Right hindlimb (tissue), 1 donor: ENCODE measurements at regions not wholly inside any gene's neighbourhood (a gene's known extent, or its start where the extent isn't known, plus 50 kb on each side); places are given as distances from the start of the nearest gene placed in this dataset.
"Not testable (repeated sequence)": the region's sequence is repeated elsewhere in the genome, so short reads cannot be mapped to it uniquely, and the experiment has no call there.

Experiments used
- DNase-seq: peaks from one replicate; pipeline ENCODE4 v3.0.0-alpha.2; 2018

DNA sequence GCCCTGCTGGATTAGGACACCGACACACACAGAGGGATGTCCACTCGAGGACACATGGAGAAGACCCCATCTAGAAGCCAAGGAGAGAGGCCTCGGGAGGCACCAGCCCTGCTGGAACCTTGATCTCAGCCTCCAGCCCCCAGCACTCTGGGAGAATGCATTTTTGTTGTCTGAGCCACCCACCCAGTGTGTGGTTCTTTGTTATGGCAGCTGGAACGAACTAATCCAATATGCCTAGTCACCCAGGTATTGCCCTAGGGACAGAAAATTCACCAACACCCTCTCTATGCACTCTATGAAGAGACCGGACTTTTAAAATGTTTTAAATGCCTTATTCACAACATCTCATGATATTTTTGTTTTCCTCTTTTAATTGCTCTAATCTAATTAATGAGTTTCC, 117.4 kb downstream of the CRYAA start:
- DNase-seq = no peak

- DNase-seq = no peak
Measured at GRCh38 chr21:43284700-43285099, 115.9 kb downstream of the CRYAA start.

GRCh38 chr21:43284238-43284637, 115.4 kb downstream of the CRYAA start:
- no peak for DNase-seq

DNA sequence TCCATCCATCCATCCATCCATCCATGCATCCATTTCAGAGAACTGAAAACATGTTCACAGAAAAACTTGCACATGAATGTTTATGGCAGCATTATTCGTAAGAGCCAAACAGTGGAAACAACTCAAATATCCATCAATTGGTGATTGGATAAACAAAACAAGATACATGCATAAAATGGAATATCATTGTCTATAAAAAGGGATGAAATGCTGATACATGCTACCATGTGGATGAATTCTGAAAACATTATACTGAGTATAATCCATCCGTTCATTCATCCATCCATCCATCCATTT, 115.1 kb downstream of the CRYAA start:
- not testable (repeated sequence) for DNase-seq

DNA sequence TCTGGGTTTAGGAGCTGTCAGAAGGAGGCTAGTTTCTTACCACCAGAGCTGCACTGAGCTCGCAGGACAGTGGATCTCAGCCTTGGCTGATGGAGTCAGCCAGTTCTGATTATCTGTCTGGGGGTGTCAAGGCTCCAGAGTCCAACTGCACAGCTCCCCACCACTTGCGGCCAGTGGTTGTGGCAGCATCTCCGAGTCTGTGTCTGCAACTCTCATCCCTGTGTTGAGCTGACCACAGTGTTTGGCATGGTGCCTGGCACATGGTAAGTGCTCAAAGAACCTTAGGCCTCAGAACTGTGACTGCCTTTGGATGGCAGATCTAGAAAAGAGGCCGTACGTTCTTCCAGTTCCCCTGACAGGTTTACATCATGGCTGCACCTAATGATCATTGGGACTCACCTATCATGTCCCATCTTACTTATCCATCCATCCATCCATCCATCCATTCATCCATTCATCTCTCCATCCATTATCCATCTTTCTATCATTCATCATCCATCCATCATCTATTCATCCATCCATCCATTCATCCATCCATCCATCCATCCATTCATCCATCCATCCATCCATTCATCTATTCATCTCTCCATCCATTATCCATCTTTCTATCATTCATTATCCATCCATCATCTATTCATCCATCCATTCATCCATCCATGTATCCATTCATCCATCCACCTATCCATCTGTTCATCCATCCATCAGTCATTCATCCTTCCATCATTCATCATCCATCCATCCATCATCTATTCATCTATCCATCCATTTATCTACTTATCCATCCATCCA, 114.5 kb downstream of the CRYAA start:
- DNase-seq = no peak

- DNase-seq = no peak
Measured at GRCh38 chr21:43282358-43283120, 113.7 kb downstream of the CRYAA start.

GRCh38 chr21:43281661-43282357, 113.0 kb downstream of the CRYAA start:
- DNase-seq = no peak

- DNase-seq = no peak
Measured at GRCh38 chr21:43280949-43281633, 112.3 kb downstream of the CRYAA start.

DNA sequence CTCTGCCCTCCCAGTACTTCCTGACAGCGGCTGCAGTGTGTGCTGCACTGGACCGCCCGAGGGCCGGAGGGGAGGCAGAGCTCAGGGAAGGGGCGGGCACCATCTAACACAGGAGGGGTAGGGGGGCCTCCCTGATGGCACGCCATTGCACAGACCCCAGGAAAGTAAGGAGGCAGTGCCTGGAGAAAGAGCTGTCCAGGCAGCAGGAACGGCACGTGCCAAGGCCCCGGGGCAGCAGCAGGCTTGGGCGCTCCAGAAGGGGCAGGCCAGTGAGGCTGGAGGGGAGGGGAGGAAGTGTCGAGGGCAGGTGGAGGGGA, 110.7 kb downstream of the CRYAA start:
- DNase-seq = no peak

GRCh38 chr21:43278766-43279577, 110.2 kb downstream of the CRYAA start:
- DNase-seq = no peak

DNA sequence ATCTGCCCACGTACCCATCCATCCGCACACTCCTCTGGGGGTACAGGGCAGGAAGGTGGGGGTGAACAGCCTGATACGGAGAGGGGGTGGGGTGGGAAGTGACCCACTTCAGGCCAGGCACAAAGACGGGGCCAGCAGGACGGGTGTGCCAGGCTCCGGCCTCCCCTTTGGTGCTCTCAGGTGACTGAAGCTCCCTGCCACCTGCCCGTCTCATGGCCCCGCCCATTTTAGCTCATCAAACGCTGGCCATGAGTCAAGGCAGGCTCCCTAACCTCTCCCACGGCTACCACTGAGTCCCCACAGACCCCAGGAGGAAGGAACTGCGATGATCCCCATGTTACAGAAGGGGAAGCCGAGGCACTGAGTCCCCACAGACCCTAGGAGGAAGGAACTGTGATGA, 109.6 kb downstream of the CRYAA start:
- DNase-seq = no peak

GRCh38 chr21:43277481-43278351, 108.9 kb downstream of the CRYAA start:
- DNase-seq = no peak

DNA sequence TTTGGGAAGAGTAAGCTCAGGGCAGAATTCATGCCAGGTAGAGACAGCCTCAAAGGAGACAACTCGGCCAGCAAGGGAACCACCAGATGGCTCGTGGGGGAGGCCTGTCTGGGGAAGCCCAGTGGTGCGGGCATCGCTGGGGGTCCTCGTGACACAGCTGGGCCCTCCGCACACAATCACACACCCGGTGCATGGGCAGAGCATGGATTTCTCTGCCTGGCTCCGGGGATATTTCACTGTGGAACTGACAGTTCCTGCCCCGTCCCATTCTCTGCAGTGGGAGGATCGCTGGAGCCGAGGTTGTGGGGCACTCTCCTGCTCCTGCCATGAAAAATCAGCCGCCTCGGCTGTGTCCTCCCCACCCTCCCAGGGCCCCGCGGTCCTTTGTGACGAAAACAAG, 108.0 kb downstream of the CRYAA start:
- no peak for DNase-seq

DNA sequence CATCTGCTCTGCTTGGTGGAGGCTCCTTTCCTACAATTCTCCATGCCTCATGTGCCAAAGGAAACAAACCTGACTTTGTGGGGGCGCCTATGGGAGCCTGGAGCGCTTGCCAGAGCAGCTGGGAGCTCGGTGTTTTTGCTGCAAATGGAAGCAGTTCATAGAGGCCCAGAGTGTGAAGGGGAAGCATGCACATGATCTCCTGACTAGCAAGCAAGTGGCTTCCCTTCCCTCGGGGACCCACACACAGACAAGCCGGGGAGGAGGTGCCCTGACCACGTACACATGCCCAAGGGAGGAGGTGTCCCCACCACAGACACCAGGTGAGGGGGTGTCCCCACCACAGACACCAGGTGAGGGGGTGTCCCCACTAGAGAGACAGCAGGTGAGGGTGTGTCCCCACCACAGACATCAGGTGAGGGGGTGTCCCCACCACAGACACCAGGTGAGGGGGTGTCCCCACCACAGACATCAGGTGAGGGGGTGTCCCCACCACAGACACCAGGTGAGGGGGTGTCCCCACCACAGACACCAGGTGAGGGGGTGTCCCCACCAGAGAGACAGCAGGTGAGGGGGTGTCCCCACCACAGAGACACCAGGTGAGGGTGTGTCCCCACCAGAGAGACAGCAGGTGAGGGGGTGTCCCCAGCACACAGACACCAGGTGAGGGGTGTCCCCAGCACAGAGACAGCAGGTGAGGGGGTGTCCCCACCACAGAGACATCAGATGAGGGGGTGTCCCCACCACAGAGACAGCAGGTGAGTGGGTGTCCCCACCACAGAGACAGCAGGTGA, 106.8 kb downstream of the CRYAA start:
- peak; percentile 59 for DNase-seq

- no peak for DNase-seq
Measured at GRCh38 chr21:43274946-43275310, 106.1 kb downstream of the CRYAA start.

GRCh38 chr21:43274022-43274945, 105.5 kb downstream of the CRYAA start:
- no peak for DNase-seq

DNA sequence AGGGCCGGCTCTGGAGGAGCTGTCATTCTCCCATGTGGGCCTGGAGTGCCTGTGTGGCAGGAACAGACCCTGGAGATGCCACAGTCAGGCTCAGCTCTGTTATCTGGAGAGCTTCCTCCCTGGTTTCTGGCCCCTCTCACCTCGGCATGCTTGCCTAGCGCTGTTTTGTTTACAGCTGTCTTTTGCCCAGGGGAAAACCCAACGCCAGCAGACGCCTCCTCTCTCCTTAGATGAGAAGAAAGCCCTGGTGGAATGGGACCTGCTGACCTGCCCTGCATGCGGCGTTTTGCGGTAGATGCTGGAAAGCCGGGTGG, 104.9 kb downstream of the CRYAA start:
- no peak for DNase-seq

GRCh38 chr21:43273016-43273707, 104.4 kb downstream of the CRYAA start:
- DNase-seq = no peak

DNA sequence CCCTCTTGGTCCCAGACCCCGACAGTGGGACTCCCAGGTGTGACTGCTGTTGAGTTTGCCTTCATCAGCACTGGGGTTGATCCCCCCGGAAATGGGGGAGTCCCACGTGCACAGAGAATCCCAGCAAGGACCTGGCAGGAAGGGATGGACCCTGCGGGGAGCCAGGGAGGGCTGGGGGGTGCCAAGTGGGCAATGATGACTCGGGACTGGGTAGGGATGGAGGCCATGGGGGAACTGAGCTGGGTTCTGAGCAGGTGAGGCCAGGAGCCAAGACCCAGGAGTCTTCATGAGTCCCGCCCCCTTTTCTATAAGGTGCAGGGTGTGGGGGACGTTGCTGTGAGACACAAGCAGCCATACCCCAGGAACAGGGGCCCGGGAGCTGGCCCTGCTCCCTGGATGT, 103.8 kb downstream of the CRYAA start:
- DNase-seq = no peak
